ENCODE measurements at regions not wholly inside any gene's neighbourhood (a gene's known extent, or its start where the extent isn't known, plus 50 kb on each side); places are given as distances from the start of the nearest gene placed in this dataset.

GRCh38 chr12:116393255-116393654, 115.8 kb upstream of the MED13L start:
- CTCF ChIA-PET: interaction anchor here (0.8 kb wide), 1 partner anchor 206 kb away, joined by 3 read pairs; no protein-coding TSS in a partner anchor
- no peak for TF ChIP-seq CTCF (IDR thresholded peaks at IDR 0.05; ENCODE audit: insufficient read depth, low read depth, low read length)
- Histone ChIP-seq H3K36me3 (ENCODE audit: control insufficient read depth, insufficient read depth, low read length) (no peaks in the 10 kb centered on the region), H3K27me3 (ENCODE audit: control insufficient read depth, insufficient read depth, low read length) (no peaks in the 10 kb centered on the region), H3K4me3 (ENCODE audit: low read depth, low read length) (no peak overlapping the region)
- no peak for DNase-seq (ENCODE audit: low read depth)
- POLR2A ChIA-PET: no interaction called here

- ChIA-PET CTCF (no interaction called here), POLR2A (no interaction called here)
- Histone ChIP-seq H3K4me3 (ENCODE audit: low read depth, low read length) (no peak overlapping the region), H3K27me3 (ENCODE audit: control insufficient read depth, insufficient read depth, low read length) (no peaks in the 10 kb centered on the region), H3K36me3 (ENCODE audit: control insufficient read depth, insufficient read depth, low read length) (no peaks in the 10 kb centered on the region)
- DNase-seq (ENCODE audit: low read depth): no peak
- no peak for TF ChIP-seq CTCF (IDR thresholded peaks at IDR 0.05; ENCODE audit: insufficient read depth, low read depth, low read length)
Measured at GRCh38 chr12:116393859-116394650, 116.6 kb upstream of the MED13L start.

DNA sequence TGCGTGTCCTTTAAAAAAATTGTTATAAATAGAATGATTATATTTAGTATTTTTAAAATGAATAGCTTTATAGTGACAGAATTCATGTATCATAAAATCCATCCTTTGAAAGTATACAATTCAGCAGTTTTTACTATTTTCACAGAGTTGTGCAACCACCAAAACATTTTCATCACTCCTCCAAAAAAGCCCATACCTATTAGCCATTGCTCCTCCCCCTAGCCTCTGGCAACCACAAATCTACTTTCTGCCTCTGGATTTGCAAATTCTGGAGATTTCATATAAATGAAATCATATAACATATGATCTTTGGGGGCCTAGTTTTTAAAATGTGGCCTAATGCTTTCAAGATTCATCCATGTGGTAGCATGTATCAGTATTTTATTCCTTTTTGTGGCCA, 117.9 kb upstream of the MED13L start:
- no peaks in the 10 kb centered on the region for H3K36me3 ChIP-seq (ENCODE audit: control insufficient read depth, insufficient read depth, low read length)
- no peak for TF ChIP-seq CTCF (IDR thresholded peaks at IDR 0.05; ENCODE audit: insufficient read depth, low read depth, low read length)
- H3K4me3 ChIP-seq (ENCODE audit: low read depth, low read length): no peak overlapping the region
- ChIA-PET CTCF (no interaction called here), POLR2A (interaction anchor here (0.5 kb wide), 1 partner anchor 49 kb away, joined by 5 read pairs; no protein-coding TSS in a partner anchor)
- DNase-seq (ENCODE audit: low read depth): no peak
- no peaks in the 10 kb centered on the region for H3K27me3 ChIP-seq (ENCODE audit: control insufficient read depth, insufficient read depth, low read length)

- no peaks in the 10 kb centered on the region for H3K27me3 ChIP-seq (ENCODE audit: control insufficient read depth, insufficient read depth, low read length)
- no peak for DNase-seq (ENCODE audit: low read depth)
- TF ChIP-seq CTCF (IDR thresholded peaks at IDR 0.05; ENCODE audit: insufficient read depth, low read depth, low read length): no peak
- H3K4me3 ChIP-seq (ENCODE audit: low read depth, low read length): no peak overlapping the region
- ChIA-PET CTCF (interaction anchor here (0.6 to 1.6 kb wide), 3 partner anchors 9 to 1672 kb away, joined by 3 read pairs; no protein-coding TSS in a partner anchor), POLR2A (no interaction called here)
- no peaks in the 10 kb centered on the region for H3K36me3 ChIP-seq (ENCODE audit: control insufficient read depth, insufficient read depth, low read length)
Measured at GRCh38 chr12:116397148-116397547, 119.7 kb upstream of the MED13L start.

GRCh38 chr12:116398193-116398592, 120.7 kb upstream of the MED13L start:
- ChIA-PET CTCF (interaction anchor here (1.6 kb wide), 1 partner anchor 9 kb away, joined by 3 read pairs; no protein-coding TSS in a partner anchor), POLR2A (no interaction called here)
- TF ChIP-seq CTCF (IDR thresholded peaks at IDR 0.05; ENCODE audit: insufficient read depth, low read depth, low read length): no peak
- DNase-seq (ENCODE audit: low read depth): no peak
- no peak overlapping the region for H3K4me3 ChIP-seq (ENCODE audit: low read depth, low read length)
- H3K27me3 ChIP-seq (ENCODE audit: control insufficient read depth, insufficient read depth, low read length): no peaks in the 10 kb centered on the region
- H3K36me3 ChIP-seq (ENCODE audit: control insufficient read depth, insufficient read depth, low read length): no peaks in the 10 kb centered on the region
